ENCODE measurements at regions not wholly inside any gene's neighbourhood (a gene's known extent, or its start where the extent isn't known, plus 50 kb on each side); places are given as distances from the start of the nearest gene placed in this dataset.

DNA sequence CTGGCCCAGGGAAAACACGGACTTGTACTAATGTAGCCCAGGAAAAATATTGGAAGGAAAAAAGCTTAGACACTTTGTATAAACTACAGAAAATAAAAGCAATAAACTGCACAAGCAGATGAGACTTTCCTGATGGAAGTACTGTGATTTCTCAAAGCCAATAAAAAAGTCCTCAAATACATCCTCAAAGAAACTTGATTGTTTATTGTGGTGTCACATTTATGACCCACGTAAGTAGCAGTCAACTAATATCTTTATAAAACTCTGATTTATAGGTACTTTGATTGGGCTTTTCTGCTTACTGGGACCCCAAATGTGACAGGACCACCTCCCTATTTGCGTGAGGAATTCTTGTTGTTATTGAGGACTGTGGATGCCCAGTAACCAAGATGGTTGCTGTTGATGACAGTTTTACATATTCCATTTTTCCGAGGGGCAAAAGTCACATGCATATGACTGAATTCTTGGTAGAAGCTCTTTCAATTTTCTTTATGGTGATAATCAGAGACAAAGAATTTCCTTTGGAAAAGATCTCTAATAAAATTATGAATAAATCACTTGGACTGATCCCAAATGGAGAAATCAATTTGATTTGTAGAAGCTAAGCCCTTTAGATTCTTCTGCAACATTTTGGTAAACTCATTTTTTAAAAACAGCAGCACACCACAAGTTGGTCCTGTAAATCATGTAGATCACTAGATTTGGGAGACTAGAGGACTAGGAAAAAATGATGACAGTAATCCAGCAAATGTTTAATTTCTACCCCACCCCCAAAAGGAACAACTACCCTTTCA, 159.0 kb upstream of the TSC22D2 start:
- H3K9me3 ChIP-seq, result no peaks in the 10 kb centered on the region
- H3K4me1 ChIP-seq, result no peaks in the 10 kb centered on the region
- DNase-seq (no peak), ATAC-seq (no peak)
- TF ChIP-seq, protein P1, sequence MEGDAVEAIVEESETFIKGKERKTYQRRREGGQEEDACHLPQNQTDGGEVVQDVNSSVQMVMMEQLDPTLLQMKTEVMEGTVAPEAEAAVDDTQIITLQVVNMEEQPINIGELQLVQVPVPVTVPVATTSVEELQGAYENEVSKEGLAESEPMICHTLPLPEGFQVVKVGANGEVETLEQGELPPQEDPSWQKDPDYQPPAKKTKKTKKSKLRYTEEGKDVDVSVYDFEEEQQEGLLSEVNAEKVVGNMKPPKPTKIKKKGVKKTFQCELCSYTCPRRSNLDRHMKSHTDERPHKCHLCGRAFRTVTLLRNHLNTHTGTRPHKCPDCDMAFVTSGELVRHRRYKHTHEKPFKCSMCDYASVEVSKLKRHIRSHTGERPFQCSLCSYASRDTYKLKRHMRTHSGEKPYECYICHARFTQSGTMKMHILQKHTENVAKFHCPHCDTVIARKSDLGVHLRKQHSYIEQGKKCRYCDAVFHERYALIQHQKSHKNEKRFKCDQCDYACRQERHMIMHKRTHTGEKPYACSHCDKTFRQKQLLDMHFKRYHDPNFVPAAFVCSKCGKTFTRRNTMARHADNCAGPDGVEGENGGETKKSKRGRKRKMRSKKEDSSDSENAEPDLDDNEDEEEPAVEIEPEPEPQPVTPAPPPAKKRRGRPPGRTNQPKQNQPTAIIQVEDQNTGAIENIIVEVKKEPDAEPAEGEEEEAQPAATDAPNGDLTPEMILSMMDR (IDR thresholded peaks at IDR 0.05), result no peak
- no peaks in the 10 kb centered on the region for H3K27me3 ChIP-seq
- H3K4me3 ChIP-seq, result no peak overlapping the region
- H3K36me3 ChIP-seq, result no peaks in the 10 kb centered on the region
- H3K27ac ChIP-seq, result no peak overlapping the region
- intact Hi-C loops (cut with DNase I), result no loop called here

DNA sequence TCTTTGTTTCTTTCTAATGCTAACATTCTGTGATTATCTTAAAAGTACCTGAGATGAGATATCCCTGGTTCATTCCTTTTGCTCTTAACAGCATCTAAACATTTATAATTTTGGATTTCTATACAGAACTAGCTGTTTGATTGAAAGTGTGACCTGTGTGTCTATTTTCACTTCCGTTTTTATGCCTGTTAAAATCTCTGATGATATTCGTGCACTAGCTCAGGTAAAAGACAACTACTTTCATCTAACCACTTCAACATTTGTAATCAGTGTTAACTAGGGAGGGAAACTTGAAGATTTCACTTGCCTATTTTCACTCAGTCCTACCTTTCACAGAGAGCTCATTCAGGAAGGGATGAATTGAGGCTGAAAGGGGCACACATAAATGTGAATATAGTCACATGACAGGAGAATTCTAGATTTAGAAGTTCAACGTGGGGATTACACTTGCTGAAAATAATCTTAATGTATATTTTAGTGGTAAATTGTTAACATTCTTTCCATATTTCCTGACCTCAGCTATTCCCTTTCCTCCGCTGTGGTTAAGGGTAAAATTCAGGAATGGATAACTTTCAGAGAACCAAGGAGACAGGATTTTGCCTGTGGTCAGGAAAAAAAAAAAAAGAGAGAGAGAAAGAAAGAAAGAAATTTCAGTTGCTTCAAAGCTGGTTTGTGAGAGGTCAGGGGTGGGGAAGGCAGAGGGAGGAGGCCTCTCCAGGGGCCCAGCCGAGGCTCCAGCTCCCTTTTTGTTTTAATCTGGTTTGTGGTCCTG, 159.8 kb upstream of the TSC22D2 start:
- Histone ChIP-seq H3K4me1 (no peaks in the 10 kb centered on the region), H3K36me3 (no peaks in the 10 kb centered on the region), H3K27ac (no peak overlapping the region), H3K27me3 (no peaks in the 10 kb centered on the region), H3K4me3 (no peak overlapping the region), H3K9me3 (no peaks in the 10 kb centered on the region)
- ATAC-seq (no peak), DNase-seq (no peak)
- TF ChIP-seq, protein P1 (IDR thresholded peaks at IDR 0.05), result no peak
- intact Hi-C loops (cut with DNase I), result no loop called here

DNA sequence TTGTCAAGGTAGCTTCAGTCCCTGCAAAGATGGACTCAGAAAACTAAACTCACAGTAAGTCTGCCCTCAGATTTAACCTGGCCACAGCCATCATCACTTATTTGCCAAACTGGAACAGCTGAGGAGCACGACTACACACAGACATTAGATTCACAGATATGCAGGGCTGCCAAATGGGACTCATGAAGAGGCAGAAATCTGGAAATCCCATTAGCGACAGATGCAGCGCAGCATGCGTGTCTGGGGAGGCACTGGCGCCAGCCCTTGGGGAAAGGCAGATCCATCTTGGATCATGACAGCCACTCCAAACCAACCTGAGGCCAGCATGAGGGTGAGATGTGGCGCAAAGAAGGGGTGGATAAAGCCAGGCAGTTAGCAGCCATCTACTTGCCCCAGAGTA, 160.7 kb upstream of the TSC22D2 start:
- Histone ChIP-seq H3K36me3 (no peaks in the 10 kb centered on the region), H3K27ac (no peak overlapping the region), H3K4me3 (no peak overlapping the region), H3K9me3 (no peaks in the 10 kb centered on the region), H3K4me1 (no peaks in the 10 kb centered on the region), H3K27me3 (no peaks in the 10 kb centered on the region)
- ATAC-seq (no peak), DNase-seq (no peak)
- intact Hi-C loops (cut with DNase I), result no loop called here
- TF ChIP-seq, protein P1 (IDR thresholded peaks at IDR 0.05), result no peak

DNA sequence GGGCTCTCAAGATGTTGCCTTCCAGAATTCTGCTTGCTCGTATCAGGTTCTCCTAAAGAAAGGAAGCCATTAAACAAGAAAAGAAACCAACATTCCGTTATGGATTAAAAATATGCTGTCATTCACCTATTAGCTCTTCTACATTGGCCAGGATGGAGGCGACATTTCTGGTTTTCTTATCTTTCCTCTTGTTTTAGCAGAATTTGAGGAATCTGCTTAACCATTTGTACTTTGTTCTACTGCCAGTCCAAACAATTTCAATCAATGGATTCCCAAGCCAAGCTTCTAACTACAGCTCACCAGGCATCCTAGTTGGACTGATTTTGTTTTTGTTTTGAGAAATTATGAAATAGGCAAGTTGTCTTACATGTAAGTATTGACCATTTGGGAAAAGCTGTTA, 164.6 kb upstream of the TSC22D2 start:
- no peaks in the 10 kb centered on the region for H3K27me3 ChIP-seq
- TF ChIP-seq, protein P1 (IDR thresholded peaks at IDR 0.05), result no peak
- intact Hi-C loops (cut with DNase I), result no loop called here
- no peak for ATAC-seq
- H3K4me3 ChIP-seq, result no peak overlapping the region
- no peak overlapping the region for H3K27ac ChIP-seq
- H3K36me3 ChIP-seq, result no peaks in the 10 kb centered on the region
- peaks cover 1% of the 10 kb centered on the region for H3K4me1 ChIP-seq
- DNase-seq, result no peak
- no peaks in the 10 kb centered on the region for H3K9me3 ChIP-seq

DNA sequence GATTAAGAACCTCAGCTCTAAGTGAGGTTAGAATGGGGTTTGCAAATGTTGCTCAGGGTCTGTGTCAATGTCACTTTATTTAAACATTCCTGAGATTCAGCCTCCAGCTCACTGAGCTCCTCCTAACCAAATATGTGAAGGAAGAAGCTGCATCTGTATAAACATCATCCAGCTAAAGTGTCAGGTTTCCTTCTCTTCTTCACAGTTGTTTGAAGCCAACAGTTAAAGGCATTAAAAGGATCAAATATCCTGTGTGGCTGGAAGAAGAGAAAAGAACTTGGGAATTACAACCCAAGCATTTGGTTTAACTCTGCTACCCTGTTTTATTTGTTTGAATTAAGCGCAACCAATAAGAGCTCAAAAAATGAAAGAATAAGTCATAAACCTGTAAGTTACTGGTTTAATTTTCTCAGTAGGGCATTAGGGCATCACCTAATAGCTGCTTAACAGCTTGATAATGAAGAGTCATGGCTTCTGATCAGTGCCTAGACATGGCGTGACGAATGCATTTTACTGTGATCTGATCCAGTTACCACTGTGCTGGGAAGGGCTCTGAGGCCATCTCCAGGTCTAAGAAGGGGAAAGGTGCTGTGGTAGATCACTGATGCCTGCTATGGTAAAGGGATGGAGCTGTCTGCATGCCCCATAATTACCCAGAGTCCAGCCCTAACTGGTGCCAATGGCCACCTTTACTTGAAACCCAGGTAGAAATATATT, 165.7 kb upstream of the TSC22D2 start:
- DNase-seq (no peak), ATAC-seq (no peak)
- TF ChIP-seq, protein P1 (IDR thresholded peaks at IDR 0.05), result no peak
- H3K4me1 ChIP-seq, result peaks cover 10% of the 10 kb centered on the region
- intact Hi-C loops (cut with DNase I), result no loop called here
- H3K9me3 ChIP-seq, result no peaks in the 10 kb centered on the region
- no peaks in the 10 kb centered on the region for H3K27me3 ChIP-seq
- no peak overlapping the region for H3K27ac ChIP-seq
- no peak overlapping the region for H3K4me3 ChIP-seq
- no peaks in the 10 kb centered on the region for H3K36me3 ChIP-seq

Data from upper lobe of right lung (tissue), 1 donor.